ENCODE measurements at regions not wholly inside any gene's neighbourhood (a gene's known extent, or its start where the extent isn't known, plus 50 kb on each side); places are given as distances from the start of the nearest gene placed in this dataset.
"Not testable (repeated sequence)": the region's sequence is repeated elsewhere in the genome, so short reads cannot be mapped to it uniquely, and the experiment has no call there.

DNA sequence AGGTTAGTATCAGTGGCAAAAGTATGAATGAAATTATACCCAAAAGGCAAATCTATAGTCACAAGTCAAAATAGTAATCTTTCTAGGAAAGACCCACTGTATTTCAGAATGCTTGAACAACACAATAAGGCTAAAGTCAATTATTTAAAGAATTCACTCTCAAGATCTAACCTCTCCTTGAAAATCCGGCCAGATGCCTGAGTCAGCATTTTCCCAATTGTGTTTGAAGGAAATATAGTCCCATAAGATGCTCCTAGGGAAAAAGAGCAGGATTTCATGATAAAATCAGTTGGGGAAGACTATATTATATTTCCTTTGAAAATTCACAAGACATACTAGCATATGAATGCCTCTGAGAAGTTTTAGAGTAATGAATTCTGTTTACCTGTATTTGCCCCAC, 1075.0 kb downstream of the GRM8 start:
- DNase-seq (ENCODE audit: low read depth): no peak

DNA sequence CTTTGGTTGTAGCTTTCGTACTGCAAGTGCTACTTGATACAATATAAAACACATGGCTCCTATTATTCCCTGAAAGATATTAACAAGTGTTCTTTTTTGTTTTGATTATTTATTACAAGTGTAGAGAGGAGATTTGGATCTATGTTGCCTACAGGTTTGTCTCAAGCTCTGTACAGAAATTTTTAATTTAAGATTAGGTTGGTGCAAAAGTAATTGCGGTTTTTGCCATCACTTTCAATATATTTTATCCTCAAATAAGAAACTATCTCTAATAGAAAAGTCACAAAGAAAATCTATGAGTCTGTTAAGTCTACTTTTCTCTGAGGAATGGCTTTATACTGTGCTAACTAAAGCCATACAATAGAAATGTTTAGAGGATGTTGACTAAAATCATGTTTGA, 1086.1 kb downstream of the GRM8 start:
- DNase-seq (ENCODE audit: low read depth): no peak

DNA sequence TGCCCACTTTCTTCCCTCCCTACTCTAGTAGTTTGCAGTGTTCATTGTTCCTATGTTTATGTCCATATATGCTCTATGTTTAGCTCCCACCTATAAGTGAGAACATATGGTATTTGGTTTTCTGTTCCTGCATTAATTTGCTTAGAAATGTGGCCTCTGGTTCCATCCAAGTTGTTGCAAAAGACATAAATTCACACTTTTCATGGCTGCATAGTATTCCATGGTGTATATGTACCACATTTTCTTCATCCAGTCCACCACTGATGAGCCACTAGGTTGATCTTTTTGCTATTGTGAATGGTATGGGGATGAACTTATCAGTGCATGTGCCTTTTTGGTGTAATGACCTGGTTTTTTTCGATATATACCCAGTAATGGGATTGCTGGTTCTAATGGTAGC, 1089.1 kb downstream of the GRM8 start:
- no peak for DNase-seq (ENCODE audit: low read depth)

DNA sequence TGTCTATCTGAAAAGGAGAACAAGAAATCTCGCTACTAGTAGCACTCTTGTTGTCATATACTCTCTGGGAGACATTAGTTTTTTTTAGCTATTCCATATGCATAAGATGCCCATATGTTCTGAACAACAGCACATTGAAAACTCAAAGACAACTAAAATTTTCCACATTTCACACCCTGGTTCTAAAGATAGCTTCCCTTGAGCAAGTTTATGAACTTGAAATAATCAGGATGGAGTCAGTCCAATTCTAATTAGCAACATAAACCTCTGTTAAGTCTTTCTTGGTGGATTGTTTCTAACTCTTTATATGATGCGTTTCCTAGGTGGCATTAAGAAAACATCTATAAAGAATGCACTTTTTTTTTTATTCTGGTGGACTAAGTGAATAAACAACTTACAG, 1095.3 kb downstream of the GRM8 start:
- no peak for DNase-seq (ENCODE audit: low read depth)

DNA sequence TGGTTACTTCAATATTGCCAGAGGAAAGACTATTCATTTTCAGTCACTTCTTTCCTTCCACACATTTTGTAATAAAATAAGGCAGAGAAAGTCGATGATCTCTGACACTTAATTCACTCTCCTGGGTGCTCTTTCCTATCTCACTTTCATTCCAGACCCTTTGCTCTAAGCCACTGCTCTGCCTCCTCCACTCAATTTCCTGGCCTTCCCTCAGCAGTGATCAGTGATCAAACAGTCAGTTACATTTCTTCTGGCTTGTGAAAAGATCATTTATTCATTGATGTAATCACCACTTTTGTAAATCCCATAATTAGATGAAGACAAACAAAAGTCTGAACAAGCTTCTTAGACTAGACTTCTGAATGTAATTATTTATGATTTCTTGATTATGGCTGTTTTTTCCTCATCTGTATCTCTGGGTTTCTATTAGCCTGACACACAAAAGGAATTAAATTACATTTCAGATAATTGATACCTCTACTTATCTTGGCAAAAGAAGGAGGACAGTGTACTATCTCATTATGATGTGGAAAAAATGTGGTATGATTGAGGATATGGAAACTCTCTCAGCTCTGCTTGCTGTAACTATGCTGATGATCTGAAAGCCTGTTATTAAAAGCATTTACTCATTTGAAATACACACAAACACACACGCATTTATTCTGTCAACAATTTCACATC, 1102.3 kb downstream of the GRM8 start:
- no peak for DNase-seq (ENCODE audit: low read depth)

DNA sequence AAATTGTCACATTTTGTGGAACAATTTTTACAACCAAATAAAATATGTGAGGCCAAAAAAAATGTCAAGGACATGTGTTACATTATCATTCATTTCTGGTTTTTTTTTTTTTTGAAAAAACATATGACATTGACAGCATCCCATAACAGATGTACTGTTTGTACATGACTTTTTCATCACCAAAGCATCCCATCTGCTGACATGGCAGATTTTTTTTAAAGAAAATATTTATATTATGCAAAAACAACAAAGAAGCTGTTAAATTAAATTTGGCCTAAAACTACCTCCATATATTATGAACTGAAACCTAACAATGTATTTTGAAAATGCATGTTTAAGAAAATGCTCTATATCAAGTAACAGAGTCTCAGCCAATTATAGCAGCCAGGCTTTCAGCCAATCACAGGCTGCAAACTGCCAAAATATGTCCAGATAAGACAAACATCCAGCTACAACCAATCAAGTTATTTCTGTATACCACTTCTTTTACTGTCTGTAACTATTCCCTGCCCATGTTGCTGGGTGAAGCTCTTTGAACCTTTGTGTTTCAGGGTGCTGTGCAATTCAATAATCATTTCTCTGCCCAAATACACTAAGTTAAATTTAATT, 1111.8 kb downstream of the GRM8 start:
- no peak for DNase-seq (ENCODE audit: low read depth)

DNA sequence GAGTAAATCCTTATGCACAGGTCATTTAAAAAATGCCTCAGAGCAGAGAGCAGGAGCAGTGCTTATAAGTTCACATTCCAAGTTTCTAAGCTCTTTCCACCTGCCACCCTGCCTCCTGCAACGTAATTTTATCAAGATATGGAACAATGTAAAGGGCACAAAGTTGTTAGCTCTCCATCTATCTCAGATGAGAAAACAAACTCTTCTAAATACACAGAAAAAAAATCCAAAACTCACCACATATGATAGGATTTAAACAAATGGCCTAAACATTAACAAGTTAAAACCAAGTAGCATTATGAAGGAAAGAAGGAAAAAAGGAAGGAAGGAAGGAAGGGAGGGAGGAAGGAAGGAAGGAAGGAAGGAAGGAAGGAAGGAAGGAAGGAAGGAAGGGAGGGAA, 1132.8 kb downstream of the GRM8 start:
- DNase-seq (ENCODE audit: low read depth): no peak

DNA sequence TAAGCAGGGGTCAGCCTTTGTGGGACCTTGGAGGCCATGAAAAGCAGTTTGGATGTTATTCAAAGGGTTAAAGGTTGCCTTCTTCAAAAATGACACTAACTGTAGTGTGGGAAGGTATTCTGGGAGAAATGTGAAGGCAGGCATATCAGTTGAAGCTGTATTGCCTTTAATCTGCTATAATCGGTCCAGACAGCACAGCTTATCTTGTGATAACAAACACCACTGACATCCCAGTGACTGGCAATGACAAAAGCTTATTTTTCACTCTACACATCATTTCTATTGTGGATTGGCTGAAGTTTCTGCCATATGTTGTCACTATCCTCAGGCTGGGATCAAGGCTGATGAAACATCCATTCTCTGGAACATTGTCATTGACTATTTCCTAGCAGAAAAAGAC, 1149.2 kb downstream of the GRM8 start:
- DNase-seq (ENCODE audit: low read depth): no peak

DNA sequence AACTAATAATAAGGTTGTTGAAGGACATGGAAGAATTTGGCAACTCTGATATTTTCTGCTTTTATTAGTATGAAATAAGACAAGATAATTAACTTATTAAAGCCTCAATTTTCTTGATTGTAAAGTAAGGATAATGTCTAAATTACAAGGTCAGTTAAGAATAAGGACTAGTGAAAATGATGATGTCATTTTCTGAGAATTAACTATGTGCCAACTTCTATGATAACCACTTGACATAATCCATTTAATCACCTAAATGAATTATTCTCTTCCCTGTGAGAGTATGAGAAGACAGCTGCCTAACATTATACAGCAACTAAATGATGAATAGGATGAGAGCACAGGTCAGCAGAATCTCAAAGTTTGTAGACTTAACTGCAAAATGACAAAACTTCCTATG, 1153.4 kb upstream of the POT1 start:
- DNase-seq (ENCODE audit: low read depth): no peak

DNA sequence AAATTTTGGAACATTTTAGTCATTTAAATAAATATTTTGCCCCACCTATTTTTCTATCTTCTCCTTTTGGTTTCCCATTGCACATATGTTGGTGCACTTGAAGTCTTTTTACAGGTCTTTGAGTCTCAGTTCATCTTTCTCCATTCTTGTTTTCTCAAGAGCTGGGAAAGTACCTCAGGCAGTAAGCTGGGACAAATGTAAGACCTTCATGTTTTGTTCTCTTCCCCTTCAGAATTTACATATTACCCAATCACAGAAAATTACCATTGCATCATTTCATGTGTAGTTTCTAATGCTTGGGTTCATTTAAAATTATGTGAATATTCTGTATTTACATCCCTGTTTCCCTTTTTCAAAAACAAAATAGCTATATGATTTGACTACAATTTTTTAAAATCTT, 1150.0 kb upstream of the POT1 start:
- no peak for DNase-seq (ENCODE audit: low read depth)

DNA sequence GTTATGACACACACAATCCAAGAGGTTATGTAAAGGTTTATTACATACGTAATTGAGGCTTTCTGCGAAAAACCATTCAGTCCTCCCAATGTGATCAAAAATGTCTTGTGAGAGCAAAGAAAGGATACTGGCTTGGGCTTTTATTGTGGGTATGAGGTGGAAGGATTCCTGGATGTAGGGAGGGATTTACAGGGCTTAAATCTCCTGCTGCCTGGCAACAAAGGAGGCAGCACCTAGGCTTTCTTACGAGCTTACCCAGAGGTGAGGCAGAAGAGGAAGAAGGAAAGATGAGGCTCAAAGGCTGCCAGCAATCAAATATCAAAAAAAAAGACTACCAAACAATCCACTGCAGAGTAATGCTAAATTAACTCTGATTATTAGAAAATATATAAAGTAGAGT, 1149.5 kb upstream of the POT1 start:
- no peak for DNase-seq (ENCODE audit: low read depth)

DNA sequence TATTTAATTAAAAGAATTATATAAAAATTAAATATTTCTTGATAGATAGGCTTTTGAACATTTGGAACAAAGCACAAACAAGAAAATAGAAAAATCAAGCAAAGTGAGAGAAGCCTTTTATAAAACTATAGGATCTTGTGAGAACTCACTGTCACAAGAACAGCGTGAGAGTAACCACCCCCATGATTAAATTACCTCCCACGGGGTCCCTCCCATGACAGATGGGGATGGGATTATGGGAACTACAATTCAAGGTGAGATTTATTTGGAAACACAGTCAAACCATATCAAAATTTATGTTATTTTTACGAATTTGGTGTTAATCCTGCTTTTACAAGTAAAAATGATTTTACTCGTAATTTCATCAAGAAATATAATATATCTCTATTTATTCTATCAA, 1136.1 kb upstream of the POT1 start:
- no peak for DNase-seq (ENCODE audit: low read depth)

DNA sequence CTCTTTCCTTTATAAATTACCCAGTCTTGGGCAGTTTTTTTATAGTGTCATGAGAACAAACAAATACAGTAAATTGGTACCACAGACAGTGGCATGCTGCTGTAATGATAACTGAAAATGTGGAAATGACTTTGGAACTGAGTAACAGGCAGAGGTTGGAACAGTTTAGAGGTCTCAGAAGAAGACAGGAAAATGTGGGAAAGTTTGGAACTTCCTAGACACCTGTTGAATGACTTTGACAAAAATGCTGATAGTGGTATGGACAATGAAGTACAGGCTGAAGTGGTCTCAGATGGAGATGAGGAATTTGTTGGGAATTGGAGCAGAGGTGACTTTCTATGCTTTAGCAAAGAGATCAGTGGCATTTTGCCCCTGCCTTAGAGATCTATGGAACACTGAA, 1128.4 kb upstream of the POT1 start:
- no peak for DNase-seq (ENCODE audit: low read depth)

DNA sequence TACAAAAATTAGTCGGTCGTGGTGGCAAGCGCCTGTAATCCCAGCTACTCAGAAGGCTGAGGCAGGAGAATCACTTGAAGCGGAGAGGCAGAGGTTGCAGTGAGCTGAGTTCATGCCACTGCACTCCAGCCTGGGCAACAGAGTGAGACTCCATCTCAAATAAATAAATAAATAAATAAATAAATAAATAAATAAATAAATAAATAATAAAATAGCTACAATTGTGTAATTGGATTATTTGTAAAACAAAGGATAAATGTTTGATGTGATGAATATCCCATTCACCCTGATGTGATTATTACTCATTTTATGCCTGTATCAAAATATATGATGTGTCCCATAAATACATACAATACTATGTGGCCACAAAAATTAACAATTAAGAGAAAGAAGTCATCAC, 1127.0 kb upstream of the POT1 start:
- not testable (repeated sequence) for DNase-seq (ENCODE audit: low read depth)

DNA sequence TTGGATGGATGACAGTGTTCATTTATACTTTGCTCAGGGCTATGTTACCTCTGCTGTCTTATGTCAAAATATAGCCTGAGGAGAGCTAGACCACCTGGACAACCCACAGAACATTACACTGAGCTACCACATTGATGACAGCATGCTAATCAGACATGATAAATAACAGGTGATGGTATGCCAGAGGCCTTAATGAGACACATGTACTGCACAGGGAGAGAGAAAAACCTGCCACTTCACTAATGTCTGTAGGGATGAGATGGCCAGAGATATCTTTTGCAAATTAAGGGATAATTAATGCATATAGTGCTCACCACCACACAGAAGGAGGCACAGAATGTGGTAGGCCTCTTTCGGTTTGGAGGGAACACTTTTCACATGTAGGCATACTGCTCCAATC, 1122.6 kb upstream of the POT1 start:
- DNase-seq (ENCODE audit: low read depth): no peak

DNA sequence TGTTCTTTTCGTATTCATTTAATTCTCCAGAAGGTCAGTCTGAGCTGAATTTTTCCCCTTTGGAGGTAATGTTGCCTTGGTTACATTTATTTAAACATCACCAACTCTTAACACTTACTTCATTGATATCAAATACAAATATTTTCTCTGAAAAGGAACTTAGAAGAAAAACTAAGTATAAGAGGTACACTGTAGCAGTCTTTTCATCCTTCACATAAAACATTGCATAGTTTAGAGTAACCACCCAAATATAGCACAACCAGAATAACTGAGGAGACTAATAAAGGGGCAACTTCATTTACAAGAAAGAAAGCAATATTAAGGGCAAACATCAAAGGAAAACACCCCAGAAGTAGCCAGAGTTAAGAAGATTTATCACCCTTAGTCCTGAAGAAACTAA, 1115.0 kb upstream of the POT1 start:
- DNase-seq (ENCODE audit: low read depth): no peak

DNA sequence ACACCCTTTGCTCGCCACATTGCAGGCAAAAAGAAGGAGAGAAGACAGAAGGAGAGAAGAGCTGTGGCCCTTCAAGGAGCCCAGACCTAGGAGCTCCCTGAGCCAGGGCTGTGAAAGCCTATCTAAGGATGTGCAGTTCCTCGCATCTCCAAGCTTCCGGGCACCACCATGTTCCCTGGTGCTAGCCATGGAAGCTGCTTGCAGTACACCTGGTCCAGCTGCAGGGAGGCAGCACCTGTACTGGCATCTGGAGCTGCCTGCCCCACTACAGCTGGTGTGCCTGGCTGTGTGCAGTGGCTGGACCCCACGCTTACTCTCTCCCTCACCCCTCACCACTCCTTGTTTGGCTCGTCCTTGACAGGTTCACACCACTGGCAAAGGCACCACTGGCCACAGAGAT, 1111.8 kb upstream of the POT1 start:
- no peak for DNase-seq (ENCODE audit: low read depth)

DNA sequence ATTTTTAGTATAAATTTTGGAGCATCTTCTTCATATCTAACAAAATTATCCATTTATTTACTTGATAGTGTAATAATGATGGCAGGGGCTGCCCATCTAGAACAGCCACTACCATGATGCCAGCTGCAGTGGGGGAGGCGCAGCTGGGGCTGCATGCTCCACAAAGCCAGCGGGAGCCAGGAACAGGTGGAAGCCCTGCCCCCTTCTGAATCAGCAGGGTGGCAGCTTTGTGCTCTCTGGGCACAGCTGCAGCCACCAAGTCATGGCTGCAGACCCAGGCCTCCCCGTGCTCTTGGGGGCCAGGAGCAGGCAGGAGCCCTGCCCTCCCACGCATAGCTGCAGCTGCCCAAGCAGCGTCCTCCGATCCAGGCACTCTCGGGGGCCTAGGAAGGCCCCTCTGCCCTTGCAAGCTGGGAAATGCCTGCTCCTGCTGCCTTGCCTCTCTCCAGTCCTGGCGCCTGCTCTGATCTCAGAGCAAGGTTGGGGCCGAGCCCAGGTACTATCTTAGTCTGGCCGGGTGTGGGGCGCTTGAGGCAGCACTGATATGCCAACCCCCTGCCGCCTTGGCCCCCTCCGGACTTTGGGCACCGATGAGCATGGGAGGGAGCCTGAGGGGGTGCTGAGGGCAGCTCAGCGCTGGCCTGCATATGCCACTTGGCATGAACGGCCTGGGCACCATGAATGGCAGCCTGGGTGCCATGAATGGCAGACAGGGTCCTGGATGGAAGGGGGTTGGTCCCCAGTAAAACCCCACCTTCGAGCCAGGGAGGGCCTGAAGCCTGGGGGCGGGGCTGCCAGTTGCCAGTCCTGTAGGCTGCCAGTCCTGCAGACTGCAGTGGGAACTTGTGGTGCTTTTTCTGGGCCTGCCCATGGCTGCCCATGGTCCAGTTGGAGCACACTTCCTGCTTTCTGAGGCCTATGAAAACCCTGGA, 1110.8 kb upstream of the POT1 start:
- DNase-seq (ENCODE audit: low read depth): no peak

DNA sequence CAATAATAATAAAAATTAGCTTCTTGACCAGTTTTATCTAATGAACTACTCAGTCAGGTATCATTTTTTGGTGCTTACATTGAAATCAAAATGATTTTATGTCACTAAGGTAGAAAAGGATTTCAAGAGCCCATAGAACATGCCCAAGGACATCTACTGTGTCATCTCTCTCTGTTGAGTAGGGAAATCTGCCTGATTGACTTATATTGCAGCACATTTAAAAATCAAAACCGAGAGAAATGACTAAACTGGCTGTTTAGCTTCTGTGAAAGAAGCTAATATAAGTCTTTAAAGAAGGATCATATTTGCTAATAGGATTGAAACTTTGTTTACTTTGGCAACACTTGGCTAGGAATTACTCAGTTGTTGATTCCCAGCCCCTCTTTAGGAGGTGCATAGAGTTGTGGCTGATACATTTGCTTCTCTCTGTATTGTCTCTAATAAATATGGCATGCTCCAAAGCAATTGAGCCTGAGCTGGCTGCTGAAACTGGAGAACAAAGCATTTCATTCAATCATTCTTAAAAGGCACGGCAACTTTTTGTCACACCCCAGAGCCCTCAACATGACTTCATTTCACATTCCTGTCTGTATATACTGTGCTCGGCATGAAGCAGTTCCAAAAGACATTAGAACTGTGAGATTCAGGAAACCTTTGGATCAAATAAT, 1096.9 kb upstream of the POT1 start:
- DNase-seq (ENCODE audit: low read depth): no peak

DNA sequence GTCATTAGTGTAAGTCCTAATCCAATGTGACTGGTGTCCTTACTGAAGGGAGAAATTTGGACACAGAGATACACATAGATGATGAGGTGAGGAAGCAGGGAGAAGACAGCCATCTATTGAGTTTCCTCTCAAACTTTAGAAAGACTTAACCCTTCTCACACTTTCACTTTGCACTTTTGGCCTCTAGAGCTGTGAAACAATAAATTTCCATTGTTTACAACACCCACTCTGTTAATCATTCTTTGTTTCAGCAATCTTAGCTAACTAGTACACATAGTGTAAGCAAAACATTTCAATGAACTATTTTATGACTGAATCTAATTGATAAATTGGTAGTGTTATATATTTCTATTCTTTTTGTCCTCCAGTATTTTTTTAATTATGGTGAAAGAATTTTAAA, 1092.8 kb upstream of the POT1 start:
- DNase-seq (ENCODE audit: low read depth): no peak

DNA sequence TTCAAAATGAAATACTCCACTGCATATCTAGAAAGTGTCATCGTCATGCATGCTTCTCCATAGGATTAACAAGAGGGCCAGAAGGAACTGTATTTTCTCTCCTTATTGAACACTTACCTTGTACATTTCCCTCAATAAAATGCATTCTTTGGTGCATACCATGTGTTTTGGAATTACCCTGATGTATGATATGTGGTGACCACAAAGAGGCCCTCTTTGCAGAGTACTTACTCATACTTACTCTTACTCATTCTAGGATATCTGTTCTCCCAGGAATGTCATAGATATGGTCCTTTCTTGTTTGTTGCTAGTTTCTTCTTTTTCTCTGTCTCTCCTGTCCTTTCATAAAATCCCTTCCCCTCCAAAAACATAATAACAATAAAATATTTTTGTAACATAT, 1087.1 kb upstream of the POT1 start:
- no peak for DNase-seq (ENCODE audit: low read depth)

DNA sequence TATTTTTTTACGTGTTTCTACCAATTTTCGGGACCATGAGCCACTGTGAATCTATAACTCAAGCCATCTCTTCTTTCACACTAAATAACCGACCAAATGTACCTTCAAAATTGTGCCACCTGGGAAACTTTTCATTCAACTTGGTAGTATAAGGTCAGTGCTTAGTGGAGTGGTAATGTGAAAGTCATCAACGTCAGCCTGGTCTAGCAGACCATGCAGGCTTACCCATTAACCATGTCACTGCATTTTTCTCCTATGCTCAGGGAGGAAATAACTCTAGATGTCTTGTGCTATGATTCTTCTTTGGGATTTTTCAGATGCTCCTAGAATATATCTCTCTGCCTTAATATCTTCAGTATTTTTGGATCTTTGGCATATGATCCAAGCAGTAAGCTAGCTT, 1075.4 kb upstream of the POT1 start:
- DNase-seq (ENCODE audit: low read depth): no peak

DNA sequence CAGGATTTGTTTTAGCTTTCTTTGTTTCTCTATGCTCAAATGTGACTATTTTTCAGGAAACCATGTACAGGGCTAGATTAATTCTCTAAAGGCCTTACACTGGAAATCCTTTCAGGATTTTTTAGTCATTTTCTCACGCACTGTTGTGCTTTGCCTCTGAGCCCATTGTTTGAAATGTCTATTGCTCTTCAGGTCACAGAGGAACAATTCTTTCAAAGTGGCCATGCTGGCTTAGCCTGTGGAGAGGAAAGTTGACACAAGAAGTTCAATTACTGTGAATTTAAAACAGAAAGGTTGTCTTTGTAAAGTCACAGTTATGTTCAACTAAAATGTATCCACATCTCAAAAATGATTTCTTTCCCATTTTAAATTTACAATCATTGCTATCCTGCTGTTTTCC, 1071.7 kb upstream of the POT1 start:
- no peak for DNase-seq (ENCODE audit: low read depth)
